ENCODE measurements at regions not wholly inside any gene's neighbourhood (a gene's known extent, or its start where the extent isn't known, plus 50 kb on each side); places are given as distances from the start of the nearest gene placed in this dataset.

DNA sequence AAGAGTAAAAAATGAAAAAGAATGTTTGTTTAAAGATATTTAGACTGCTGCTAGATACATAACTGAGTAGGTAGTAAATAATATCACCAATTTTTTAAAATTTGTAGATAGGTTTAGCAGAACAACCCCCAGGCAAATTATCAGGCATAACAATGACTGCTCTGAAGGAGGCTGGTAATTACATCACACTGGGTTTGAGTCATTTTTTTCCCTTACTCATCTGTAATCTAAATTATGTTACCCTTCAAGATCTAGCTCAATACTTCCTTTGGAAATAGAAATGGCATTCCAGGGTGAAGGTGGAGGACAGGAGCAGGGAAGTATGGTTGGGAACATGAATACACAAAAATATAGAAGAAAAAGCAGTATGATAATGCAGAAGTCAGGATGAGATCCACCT is 431.6 kb upstream of the MAOA start:
- Histone ChIP-seq H3K4me1 (ENCODE audit: control insufficient read depth in 2 of 2, insufficient read depth in 2 of 2, low read length in 2 of 2) (no peaks in the 10 kb centered on the region), H3K27ac (ENCODE audit: low read depth in 1 of 2, low read length in 1 of 2) (no peak overlapping the region), H3K36me3 (ENCODE audit: control insufficient read depth in 2 of 2, insufficient read depth in 2 of 2, low read length in 1 of 2) (no peaks in the 10 kb centered on the region), H3K9me3 (ENCODE audit: control insufficient read depth in 2 of 2, insufficient read depth in 1 of 2, low read length in 1 of 2) (no peaks in the 10 kb centered on the region), H3K27me3 (ENCODE audit: control insufficient read depth in 2 of 2, insufficient read depth in 1 of 2, low read length in 1 of 2) (no peaks in the 10 kb centered on the region), H3K4me3 (ENCODE audit: low read length in 2 of 2) (no peak overlapping the region)
- no peak for DNase-seq (ENCODE audit: low read depth in 6 of 9, low spot score in 9 of 9)

DNA sequence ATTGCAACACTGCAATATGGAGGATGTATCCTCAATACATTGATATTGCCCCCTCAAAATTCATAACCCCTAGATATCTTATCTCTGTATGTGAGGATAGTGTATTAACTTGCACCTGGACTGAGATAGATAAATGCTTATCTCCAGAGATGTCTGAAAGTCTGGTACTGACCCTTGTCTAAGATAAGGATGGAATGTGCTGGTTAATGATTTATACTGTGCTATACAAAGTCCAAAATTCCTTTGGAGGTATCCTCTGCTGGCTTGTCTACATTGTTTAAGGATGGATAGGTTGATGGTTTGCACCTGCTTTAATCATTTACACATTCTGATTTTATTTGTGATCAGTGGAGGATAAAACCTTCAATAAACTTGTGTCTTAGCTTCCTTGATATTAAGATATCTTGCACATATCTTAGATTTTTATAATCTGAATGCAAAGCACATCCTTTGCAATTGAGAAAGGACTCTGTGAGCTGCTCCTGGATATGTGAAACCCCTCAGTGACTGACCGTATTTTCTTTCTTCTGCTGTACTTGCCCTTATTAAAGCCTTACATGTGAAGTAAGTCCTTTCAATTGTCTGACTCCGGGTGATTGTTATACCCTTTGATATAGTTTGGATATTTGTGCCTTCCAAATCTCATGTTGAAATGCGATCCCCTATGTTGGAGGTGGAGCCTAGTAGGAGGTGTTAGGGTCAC is 430.3 kb upstream of the MAOA start:
- 97% methylated on average over 3 of the region's 3 CpGs for WGBS
- no peaks in the 10 kb centered on the region for H3K9me3 ChIP-seq (ENCODE audit: control insufficient read depth in 2 of 2, insufficient read depth in 1 of 2, low read length in 1 of 2)
- no peak for DNase-seq (ENCODE audit: low read depth in 6 of 9, low spot score in 9 of 9)
- H3K4me3 ChIP-seq (ENCODE audit: low read length in 2 of 2): no peak overlapping the region
- H3K27ac ChIP-seq (ENCODE audit: low read depth in 1 of 2, low read length in 1 of 2): no peak overlapping the region
- H3K36me3 ChIP-seq (ENCODE audit: control insufficient read depth in 2 of 2, insufficient read depth in 2 of 2, low read length in 1 of 2): no peaks in the 10 kb centered on the region
- H3K27me3 ChIP-seq (ENCODE audit: control insufficient read depth in 2 of 2, insufficient read depth in 1 of 2, low read length in 1 of 2): no peaks in the 10 kb centered on the region
- no peaks in the 10 kb centered on the region for H3K4me1 ChIP-seq (ENCODE audit: control insufficient read depth in 2 of 2, insufficient read depth in 2 of 2, low read length in 2 of 2)

GRCh38 chrX:43238461-43238945 is 417.6 kb upstream of the MAOA start:
- no peaks in the 10 kb centered on the region for H3K36me3 ChIP-seq (ENCODE audit: control insufficient read depth in 2 of 2, insufficient read depth in 2 of 2, low read length in 1 of 2)
- no peak overlapping the region for H3K4me3 ChIP-seq (ENCODE audit: low read length in 2 of 2)
- no peaks in the 10 kb centered on the region for H3K9me3 ChIP-seq (ENCODE audit: control insufficient read depth in 2 of 2, insufficient read depth in 1 of 2, low read length in 1 of 2)
- no peaks in the 10 kb centered on the region for H3K27me3 ChIP-seq (ENCODE audit: control insufficient read depth in 2 of 2, insufficient read depth in 1 of 2, low read length in 1 of 2)
- WGBS: 93% methylated on average over 1 of the region's 1 CpG
- H3K27ac ChIP-seq (ENCODE audit: low read depth in 1 of 2, low read length in 1 of 2): no peak overlapping the region
- no peaks in the 10 kb centered on the region for H3K4me1 ChIP-seq (ENCODE audit: control insufficient read depth in 2 of 2, insufficient read depth in 2 of 2, low read length in 2 of 2)
- no peak for DNase-seq (ENCODE audit: low read depth in 6 of 9, low spot score in 9 of 9)

- Histone ChIP-seq H3K27ac (ENCODE audit: low read depth in 1 of 2, low read length in 1 of 2) (no peak overlapping the region), H3K27me3 (ENCODE audit: control insufficient read depth in 2 of 2, insufficient read depth in 1 of 2, low read length in 1 of 2) (no peaks in the 10 kb centered on the region), H3K4me1 (ENCODE audit: control insufficient read depth in 2 of 2, insufficient read depth in 2 of 2, low read length in 2 of 2) (no peaks in the 10 kb centered on the region), H3K4me3 (ENCODE audit: low read length in 2 of 2) (no peak overlapping the region), H3K9me3 (ENCODE audit: control insufficient read depth in 2 of 2, insufficient read depth in 1 of 2, low read length in 1 of 2) (no peaks in the 10 kb centered on the region), H3K36me3 (ENCODE audit: control insufficient read depth in 2 of 2, insufficient read depth in 2 of 2, low read length in 1 of 2) (no peaks in the 10 kb centered on the region)
- WGBS: 95% methylated on average over 4 of the region's 4 CpGs
- no peak for DNase-seq (ENCODE audit: low read depth in 6 of 9, low spot score in 9 of 9)
These were observed 416.7 kb upstream of the MAOA start for GRCh38 chrX:43239356-43239755.

- Histone ChIP-seq H3K36me3 (ENCODE audit: control insufficient read depth in 2 of 2, insufficient read depth in 2 of 2, low read length in 1 of 2) (no peaks in the 10 kb centered on the region), H3K4me3 (ENCODE audit: low read length in 2 of 2) (no peak overlapping the region), H3K27ac (ENCODE audit: low read depth in 1 of 2, low read length in 1 of 2) (no peak overlapping the region), H3K9me3 (ENCODE audit: control insufficient read depth in 2 of 2, insufficient read depth in 1 of 2, low read length in 1 of 2) (peaks cover 0 to 7% of the 10 kb centered on the region in 2 donors), H3K27me3 (ENCODE audit: control insufficient read depth in 2 of 2, insufficient read depth in 1 of 2, low read length in 1 of 2) (no peaks in the 10 kb centered on the region), H3K4me1 (ENCODE audit: control insufficient read depth in 2 of 2, insufficient read depth in 2 of 2, low read length in 2 of 2) (no peaks in the 10 kb centered on the region)
- no peak for DNase-seq (ENCODE audit: low read depth in 6 of 9, low spot score in 9 of 9)
- 100% methylated on average over 1 of the region's 1 CpG for WGBS
These were observed 400.5 kb upstream of the MAOA start for GRCh38 chrX:43255596-43255995.

- Histone ChIP-seq H3K4me3 (ENCODE audit: low read length in 2 of 2) (no peak overlapping the region), H3K4me1 (ENCODE audit: control insufficient read depth in 2 of 2, insufficient read depth in 2 of 2, low read length in 2 of 2) (no peaks in the 10 kb centered on the region), H3K27ac (ENCODE audit: low read depth in 1 of 2, low read length in 1 of 2) (no peak overlapping the region), H3K36me3 (ENCODE audit: control insufficient read depth in 2 of 2, insufficient read depth in 2 of 2, low read length in 1 of 2) (no peaks in the 10 kb centered on the region), H3K9me3 (ENCODE audit: control insufficient read depth in 2 of 2, insufficient read depth in 1 of 2, low read length in 1 of 2) (no peaks in the 10 kb centered on the region), H3K27me3 (ENCODE audit: control insufficient read depth in 2 of 2, insufficient read depth in 1 of 2, low read length in 1 of 2) (no peaks in the 10 kb centered on the region)
- no peak for DNase-seq (ENCODE audit: low read depth in 6 of 9, low spot score in 9 of 9)
These were observed 389.6 kb upstream of the MAOA start for GRCh38 chrX:43266487-43266886.

- Histone ChIP-seq H3K36me3 (ENCODE audit: control insufficient read depth in 2 of 2, insufficient read depth in 2 of 2, low read length in 1 of 2) (no peaks in the 10 kb centered on the region), H3K4me3 (ENCODE audit: low read length in 2 of 2) (no peak overlapping the region), H3K9me3 (ENCODE audit: control insufficient read depth in 2 of 2, insufficient read depth in 1 of 2, low read length in 1 of 2) (no peaks in the 10 kb centered on the region), H3K27me3 (ENCODE audit: control insufficient read depth in 2 of 2, insufficient read depth in 1 of 2, low read length in 1 of 2) (no peaks in the 10 kb centered on the region), H3K27ac (ENCODE audit: low read depth in 1 of 2, low read length in 1 of 2) (no peak overlapping the region), H3K4me1 (ENCODE audit: control insufficient read depth in 2 of 2, insufficient read depth in 2 of 2, low read length in 2 of 2) (no peaks in the 10 kb centered on the region)
- WGBS: 97% methylated on average over 5 of the region's 5 CpGs
- DNase-seq (ENCODE audit: low read depth in 6 of 9, low spot score in 9 of 9): no peak
These were observed 388.4 kb upstream of the MAOA start for GRCh38 chrX:43267652-43268051.

DNA sequence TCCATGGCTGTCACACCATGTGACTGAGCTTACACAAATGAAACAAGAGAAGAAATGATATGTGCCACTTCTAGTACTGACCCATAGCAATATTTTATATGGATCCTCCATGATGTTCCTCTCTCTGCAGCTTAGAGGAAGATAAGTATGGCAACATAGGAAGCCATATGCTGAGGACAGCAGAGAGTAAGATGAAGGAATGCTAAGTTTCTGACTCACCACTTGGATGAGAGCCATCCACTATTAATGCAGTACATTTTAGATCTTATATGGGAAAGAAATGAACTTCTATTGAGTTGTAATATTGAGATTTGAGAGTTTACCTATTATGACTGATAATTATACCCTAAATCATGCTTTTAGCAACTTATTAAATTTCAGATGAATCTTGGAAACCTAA is 386.9 kb upstream of the MAOA start:
- Histone ChIP-seq H3K9me3 (ENCODE audit: control insufficient read depth in 2 of 2, insufficient read depth in 1 of 2, low read length in 1 of 2) (no peaks in the 10 kb centered on the region), H3K4me3 (ENCODE audit: low read length in 2 of 2) (no peak overlapping the region), H3K27ac (ENCODE audit: low read depth in 1 of 2, low read length in 1 of 2) (no peak overlapping the region), H3K27me3 (ENCODE audit: control insufficient read depth in 2 of 2, insufficient read depth in 1 of 2, low read length in 1 of 2) (no peaks in the 10 kb centered on the region), H3K36me3 (ENCODE audit: control insufficient read depth in 2 of 2, insufficient read depth in 2 of 2, low read length in 1 of 2) (no peaks in the 10 kb centered on the region), H3K4me1 (ENCODE audit: control insufficient read depth in 2 of 2, insufficient read depth in 2 of 2, low read length in 2 of 2) (no peaks in the 10 kb centered on the region)
- DNase-seq (ENCODE audit: low read depth in 6 of 9, low spot score in 9 of 9): no peak

- Histone ChIP-seq H3K4me3 (ENCODE audit: low read length in 2 of 2) (no peak overlapping the region), H3K27ac (ENCODE audit: low read depth in 1 of 2, low read length in 1 of 2) (no peak overlapping the region), H3K4me1 (ENCODE audit: control insufficient read depth in 2 of 2, insufficient read depth in 2 of 2, low read length in 2 of 2) (no peaks in the 10 kb centered on the region), H3K9me3 (ENCODE audit: control insufficient read depth in 2 of 2, insufficient read depth in 1 of 2, low read length in 1 of 2) (peaks cover 0 to 14% of the 10 kb centered on the region in 2 donors), H3K36me3 (ENCODE audit: control insufficient read depth in 2 of 2, insufficient read depth in 2 of 2, low read length in 1 of 2) (no peaks in the 10 kb centered on the region), H3K27me3 (ENCODE audit: control insufficient read depth in 2 of 2, insufficient read depth in 1 of 2, low read length in 1 of 2) (no peaks in the 10 kb centered on the region)
- WGBS: 100% methylated on average over 8 of the region's 8 CpGs
- no peak for DNase-seq (ENCODE audit: low read depth in 6 of 9, low spot score in 9 of 9)
These were observed 378.2 kb upstream of the MAOA start for GRCh38 chrX:43277879-43278278.
